GM23338 (cell line): ENCODE measurements at regions not wholly inside any gene's neighbourhood (a gene's known extent, or its start where the extent isn't known, plus 50 kb on each side); places are given as distances from the start of the nearest gene placed in this dataset.

ENCODE experiments used
- ATAC-seq: fragments of 200-7000 bp; cut with Tn5 transposase; 3 replicates; pipeline ENCODE4 v1.9.1; 2020
- DNase-seq: peaks from one replicate; pipeline ENCODE4 v3.0.0-alpha.2; 2015; ENCODE audit warnings: low spot score
- H2AFZ ChIP-seq: fragments of 200-600 bp; sonication (generic); 2 replicates; pipeline ENCODE4 v1.8.0; 2016; ENCODE audit warnings: antibody characterized with exemption, mild to moderate bottlenecking, moderate library complexity
- H3F3A ChIP-seq: fragments of 200-600 bp; sonication (generic); replicated peaks from 2 replicates; pipeline ENCODE4 v1.8.0; 2017; ENCODE audit warnings: antibody characterized with exemption, mixed run types, low read depth
- H3K27ac ChIP-seq: fragments of 200-600 bp; sonication (generic); 2 replicates; pipeline ENCODE4 v1.6.1; 2016; ENCODE audit warnings: low read depth
- H3K27me3 ChIP-seq: fragments of 200-600 bp; sonication (generic); 2 replicates; pipeline ENCODE4 v1.8.0; 2016; ENCODE audit warnings: mild to moderate bottlenecking, mixed run types, moderate library complexity; ENCODE audit not compliant: insufficient read depth
- H3K36me3 ChIP-seq: fragments of 200-600 bp; sonication (generic); 2 replicates; pipeline ENCODE4 v1.8.0; 2016; ENCODE audit warnings: mild to moderate bottlenecking; ENCODE audit not compliant: insufficient read depth
- H3K4me1 ChIP-seq: fragments of 200-600 bp; sonication (generic); 2 replicates; pipeline ENCODE4 v1.8.0; 2016; ENCODE audit warnings: mild to moderate bottlenecking, moderate library complexity; ENCODE audit not compliant: insufficient read depth
- H3K4me2 ChIP-seq: fragments of 200-600 bp; sonication (generic); 2 replicates; pipeline ENCODE4 v1.7.1; 2017; ENCODE audit warnings: mixed run types
- H3K4me3 ChIP-seq: fragments of 200-600 bp; sonication (generic); 2 replicates; pipeline ENCODE4 v1.6.1; 2016; ENCODE audit warnings: mixed run types
- H3K79me2 ChIP-seq: fragments of 200-600 bp; sonication (generic); replicated peaks from 2 replicates; pipeline ENCODE4 v1.8.0; 2017; ENCODE audit warnings: mild to moderate bottlenecking; ENCODE audit not compliant: insufficient read depth
- H3K9me2 ChIP-seq: fragments of 200-600 bp; sonication (generic); 2 replicates; pipeline ENCODE4 v1.8.0; 2017; ENCODE audit not compliant: insufficient read depth
- H4K20me1 ChIP-seq: fragments of 200-600 bp; sonication (generic); replicated peaks from 2 replicates; pipeline ENCODE4 v1.8.0; 2017; ENCODE audit warnings: mild to moderate bottlenecking; ENCODE audit not compliant: insufficient read depth
- H3K27ac Mint-ChIP-seq: 2 replicates; pipeline ENCODE4 v1.8.0; 2020; ENCODE audit warnings: inconsistent platforms, mild to moderate bottlenecking, moderate library complexity, mixed read lengths
- H3K27me3 Mint-ChIP-seq: 3 replicates; pipeline ENCODE4 v1.8.0; 2022; ENCODE audit warnings: low read depth, mild to moderate bottlenecking, moderate library complexity, mixed read lengths, inconsistent platforms; ENCODE audit not compliant: insufficient read depth, poor library complexity
- H3K36me3 Mint-ChIP-seq: 3 replicates; pipeline ENCODE4 v1.8.0; 2021; ENCODE audit warnings: low read depth, mild to moderate bottlenecking, inconsistent platforms, moderate library complexity, mixed read lengths
- H3K4me1 Mint-ChIP-seq: 3 replicates; pipeline ENCODE4 v1.8.0; 2020; ENCODE audit warnings: mild to moderate bottlenecking, inconsistent platforms, mixed read lengths
- H3K4me3 Mint-ChIP-seq: 3 replicates; pipeline ENCODE4 v1.8.0; 2021; ENCODE audit warnings: moderate library complexity, mild to moderate bottlenecking, inconsistent platforms, mixed read lengths
- H3K9me3 Mint-ChIP-seq: 3 replicates; pipeline ENCODE4 v1.8.0; 2020; ENCODE audit warnings: moderate library complexity, mild to moderate bottlenecking, inconsistent platforms, mixed read lengths
- CREB1 ChIP-seq: fragments of 250-450 bp; sonication (Bioruptor Pico); IDR thresholded peaks from 2 replicates; pipeline ENCODE4 v1.5.0; 2020; ENCODE audit warnings: low read depth, mild to moderate bottlenecking, moderate library complexity
- CTCF ChIP-seq, 2 experiments: fragments of 200-600 bp in 1 of 2; sonication (generic) in 1 of 2; conservative IDR thresholded peaks; 2 replicates each; pipeline versions ENCODE4 v1.5.1 to v1.6.1; 2016 to 2017; ENCODE audit warnings: antibody characterized with exemption in 2 of 2, low read depth in 2 of 2, mild to moderate bottlenecking in 2 of 2, moderate library complexity in 1 of 2
- EZH2 ChIP-seq: fragments of 200-600 bp; sonication (generic); IDR thresholded peaks from one replicate; pipeline ENCODE4 v1.8.0; 2017; ENCODE audit warnings: antibody characterized with exemption, mild to moderate bottlenecking, low read depth; ENCODE audit not compliant: unreplicated experiment
- EZH2phosphoT487 ChIP-seq: fragments of 200-600 bp; sonication (generic); IDR thresholded peaks from one replicate; pipeline ENCODE4 v1.8.1; 2018; ENCODE audit warnings: antibody characterized with exemption; ENCODE audit not compliant: unreplicated experiment
- JUNB ChIP-seq: IDR thresholded peaks from one replicate; pipeline ENCODE4 v1.6.1; 2016; ENCODE audit warnings: antibody characterized with exemption; ENCODE audit not compliant: unreplicated experiment
- NANOG ChIP-seq: IDR thresholded peaks from 2 replicates; pipeline ENCODE4 v1.6.1; 2016; ENCODE audit warnings: antibody characterized with exemption, borderline replicate concordance
- POLR2AphosphoS5 ChIP-seq: IDR thresholded peaks from 2 replicates; pipeline ENCODE4 v1.6.1; 2016; ENCODE audit warnings: antibody characterized with exemption, low read depth
- REST ChIP-seq: IDR thresholded peaks from one replicate; pipeline ENCODE4 v1.6.1; 2018; ENCODE audit warnings: antibody characterized with exemption; ENCODE audit not compliant: unreplicated experiment
- STAT1 ChIP-seq: IDR thresholded peaks from one replicate; pipeline ENCODE4 v1.6.1; 2016; ENCODE audit warnings: antibody characterized with exemption; ENCODE audit not compliant: unreplicated experiment
- ZNF114 ChIP-seq: fragments of 250-450 bp; sonication (Bioruptor Pico); IDR thresholded peaks from 2 replicates; pipeline ENCODE4 v1.5.0; 2020; ENCODE audit warnings: mild to moderate bottlenecking, moderate library complexity
- ZNF331 ChIP-seq: fragments of 250-450 bp; sonication (Bioruptor Pico); IDR thresholded peaks from 2 replicates; pipeline ENCODE4 v1.5.0; 2020; ENCODE audit warnings: low read depth, mild to moderate bottlenecking, moderate library complexity
- ZNF462 ChIP-seq: fragments of 250-450 bp; sonication (Bioruptor Pico); IDR thresholded peaks from 2 replicates; pipeline ENCODE4 v1.5.0; 2020; ENCODE audit warnings: mild to moderate bottlenecking, moderate library complexity
- TF ChIP-seq, protein P1 (sequence below): IDR thresholded peaks from 2 replicates; pipeline ENCODE4 v1.6.1; 2016; ENCODE audit warnings: antibody characterized with exemption

GRCh38 chrX:7233580-7234406 is 85.8 kb upstream of the PUDP start:
- Histone ChIP-seq H3K4me1 (peaks cover 6% of the 10 kb centered on the region), H3K27me3 (no peaks in the 10 kb centered on the region), H3K9me2 (no peaks in the 10 kb centered on the region), H3F3A (no peaks in the 10 kb centered on the region), H3K4me3 (no peak overlapping the region), H2AFZ (no peak overlapping the region), H3K4me2 (0 out of 2 replicates have a peak overlapping the region, but pooled peaks have one; percentile 38), H4K20me1 (no peaks in the 10 kb centered on the region), H3K36me3 (no peaks in the 10 kb centered on the region), H3K27ac (no peak overlapping the region), H3K79me2 (no peaks in the 10 kb centered on the region)
- DNase-seq (peak; percentile 4), ATAC-seq (peak; percentile 64)
- Mint-ChIP-seq H3K9me3 (no peaks in the 10 kb centered on the region), H3K36me3 (no peaks in the 10 kb centered on the region), H3K27me3 (peaks cover 3% of the 10 kb centered on the region), H3K4me3 (no peak overlapping the region), H3K27ac (no peak overlapping the region), H3K4me1 (peaks cover 20% of the 10 kb centered on the region)
- TF ChIP-seq ZNF114 (CRISPR knock-in tag) (no peak), ZNF462 (CRISPR knock-in tag) (no peak), ZNF331 (CRISPR knock-in tag) (no peak), NANOG (no peak), CTCF (conservative IDR thresholded peaks at IDR 0.05; ENCODE audit: low read depth in 2 of 2) (no peak), JUNB (no peak), CREB1 (no peak), EZH2phosphoT487 (no peak), EZH2 (no peak), REST (no peak), STAT1 (no peak), POLR2AphosphoS5 (no peak)
- TF ChIP-seq, protein P1, sequence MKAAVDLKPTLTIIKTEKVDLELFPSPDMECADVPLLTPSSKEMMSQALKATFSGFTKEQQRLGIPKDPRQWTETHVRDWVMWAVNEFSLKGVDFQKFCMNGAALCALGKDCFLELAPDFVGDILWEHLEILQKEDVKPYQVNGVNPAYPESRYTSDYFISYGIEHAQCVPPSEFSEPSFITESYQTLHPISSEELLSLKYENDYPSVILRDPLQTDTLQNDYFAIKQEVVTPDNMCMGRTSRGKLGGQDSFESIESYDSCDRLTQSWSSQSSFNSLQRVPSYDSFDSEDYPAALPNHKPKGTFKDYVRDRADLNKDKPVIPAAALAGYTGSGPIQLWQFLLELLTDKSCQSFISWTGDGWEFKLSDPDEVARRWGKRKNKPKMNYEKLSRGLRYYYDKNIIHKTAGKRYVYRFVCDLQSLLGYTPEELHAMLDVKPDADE, result no peak
